ENCODE measurements at regions not wholly inside any gene's neighbourhood (a gene's known extent, or its start where the extent isn't known, plus 50 kb on each side); places are given as distances from the start of the nearest gene placed in this dataset.
A peak's percentile ranks its signal among the peaks of the same experiment; 100 is the strongest.

- DNase-seq (ENCODE audit: low read depth) = peak; percentile 54
These were observed 78.2 kb downstream of the PTGR3 start for GRCh38 chr18:75130591-75131328.

GRCh38 chr18:75129717-75130477, 79.0 kb downstream of the PTGR3 start:
- DNase-seq (ENCODE audit: low read depth) = no peak

GRCh38 chr18:75128911-75129716, 79.8 kb downstream of the PTGR3 start:
- no peak for DNase-seq (ENCODE audit: low read depth)

- DNase-seq (ENCODE audit: low read depth) = no peak
These were observed 80.8 kb downstream of the PTGR3 start for GRCh38 chr18:75128051-75128605.

- peak; percentile 66 for DNase-seq (ENCODE audit: low read depth)
These were observed 81.6 kb downstream of the PTGR3 start for GRCh38 chr18:75127143-75128021.

- no peak for DNase-seq (ENCODE audit: low read depth)
These were observed 83.3 kb downstream of the PTGR3 start for GRCh38 chr18:75125382-75126331.

- DNase-seq (ENCODE audit: low read depth) = no peak
These were observed 84.0 kb downstream of the PTGR3 start for GRCh38 chr18:75124991-75125381.

- DNase-seq (ENCODE audit: low read depth) = no peak
These were observed 84.4 kb downstream of the PTGR3 start for GRCh38 chr18:75124551-75124950.

- DNase-seq (ENCODE audit: low read depth) = no peak
These were observed 85.8 kb downstream of the PTGR3 start for GRCh38 chr18:75123113-75123512.

- DNase-seq (ENCODE audit: low read depth) = no peak
These were observed 86.5 kb downstream of the PTGR3 start for GRCh38 chr18:75122334-75122958.

- DNase-seq (ENCODE audit: low read depth) = no peak
These were observed 87.7 kb downstream of the PTGR3 start for GRCh38 chr18:75121266-75121665.

- DNase-seq (ENCODE audit: low read depth) = no peak
These were observed 88.4 kb downstream of the PTGR3 start for GRCh38 chr18:75120521-75120920.

GRCh38 chr18:75116809-75117208, 92.1 kb downstream of the PTGR3 start:
- no peak for DNase-seq (ENCODE audit: low read depth)

- no peak for DNase-seq (ENCODE audit: low read depth)
These were observed 92.8 kb downstream of the PTGR3 start for GRCh38 chr18:75116165-75116564.

GRCh38 chr18:75115514-75115913, 93.4 kb downstream of the PTGR3 start:
- DNase-seq (ENCODE audit: low read depth) = no peak
